Caco-2 (cell line): ENCODE measurements at regions not wholly inside any gene's neighbourhood (a gene's known extent, or its start where the extent isn't known, plus 50 kb on each side); places are given as distances from the start of the nearest gene placed in this dataset.

Experiments
- BruUV-seq: library from RNA; stranded (reverse); fragments of 400-500 nt; replicated peaks from 2 replicates; lab custom pipeline; 2021; lab: Mats Ljungman, UMichigan
- CTCF ChIA-PET: fragments of 300-600 bp; sonication (Branson Sonifier 250); formaldehyde crosslinking; loops from one replicate; lab custom pipeline; 2022; ENCODE audit warnings: antibody characterized with exemption; lab: Charles Lee
- POLR2A ChIA-PET: fragments of 300-600 bp; sonication (Branson Sonifier 250); formaldehyde crosslinking; loops from one replicate; lab custom pipeline; 2022; ENCODE audit warnings: antibody characterized with exemption; lab: Charles Lee
- DNase-seq, 2 experiments: peaks; one replicate each; pipeline versions ENCODE4 v3.0.0 to v3.0.0-alpha.2; 2020 to 2022
- H3K27me3 ChIP-seq: replicated peaks from 2 replicates; pipeline ENCODE4 v1.6.0; 2011; ENCODE audit warnings: low read length; ENCODE audit not compliant: control insufficient read depth, insufficient read depth
- H3K36me3 ChIP-seq: 2 replicates; pipeline ENCODE4 v1.5.1; 2011; ENCODE audit warnings: low read length; ENCODE audit not compliant: control insufficient read depth, insufficient read depth
- H3K4me1 ChIP-seq: fragments of 250-450 bp; sonication (Bioruptor Pico); 2 replicates; pipeline ENCODE4 v1.5.1; 2020; ENCODE audit warnings: mild to moderate bottlenecking
- H3K4me3 ChIP-seq: 2 replicates; pipeline ENCODE4 v1.5.1; 2011; ENCODE audit warnings: low read depth, mild to moderate bottlenecking, control low read depth, low read length
- H3K9me3 ChIP-seq: fragments of 250-450 bp; sonication (Bioruptor Pico); 2 replicates; pipeline ENCODE4 v1.5.1; 2020; ENCODE audit warnings: mild to moderate bottlenecking, moderate library complexity
- H3K27ac Mint-ChIP-seq: one replicate; pipeline ENCODE4 v1.8.0; 2022; ENCODE audit warnings: mixed read lengths; ENCODE audit not compliant: unreplicated experiment
- H3K27me3 Mint-ChIP-seq: one replicate; pipeline ENCODE4 v1.8.0; 2022; ENCODE audit warnings: mixed read lengths; ENCODE audit not compliant: insufficient read depth, unreplicated experiment
- H3K36me3 Mint-ChIP-seq: one replicate; pipeline ENCODE4 v1.8.0; 2022; ENCODE audit warnings: mild to moderate bottlenecking, mixed read lengths; ENCODE audit not compliant: insufficient read depth, unreplicated experiment
- H3K4me1 Mint-ChIP-seq: one replicate; pipeline ENCODE4 v1.8.0; 2022; ENCODE audit warnings: low read depth, mixed read lengths; ENCODE audit not compliant: unreplicated experiment
- H3K4me3 Mint-ChIP-seq: one replicate; pipeline ENCODE4 v1.8.0; 2022; ENCODE audit warnings: mild to moderate bottlenecking, moderate library complexity, mixed read lengths; ENCODE audit not compliant: unreplicated experiment
- H3K9me3 Mint-ChIP-seq: one replicate; pipeline ENCODE4 v1.8.0; 2022; ENCODE audit warnings: mixed read lengths; ENCODE audit not compliant: unreplicated experiment
- intact Hi-C: fragments of 100-400 bp; cut with micrococcal nuclease; formaldehyde crosslinking; loops from one replicate; pipeline ENCODE4 v1.10.0; 2022; ENCODE audit not compliant: unreplicated experiment
- TF ChIP-seq, protein P1 (sequence below), 2 experiments: fragments of 200-600 bp in 1 of 2; IDR thresholded peaks; 1 replicate in 1 of 2; 2 replicates in 1 of 2; pipeline versions ENCODE4 v1.5.1 to v1.8.0; 2011 to 2022; ENCODE audit warnings: antibody characterized with exemption in 1 of 2, control low read depth in 1 of 2, inconsistent platforms in 1 of 2, low read depth in 1 of 2, low read length in 1 of 2, mild to moderate bottlenecking in 1 of 2, moderate library complexity in 1 of 2; ENCODE audit not compliant: insufficient read depth in 1 of 2, severe bottlenecking in 1 of 2, unreplicated experiment in 1 of 2

DNA sequence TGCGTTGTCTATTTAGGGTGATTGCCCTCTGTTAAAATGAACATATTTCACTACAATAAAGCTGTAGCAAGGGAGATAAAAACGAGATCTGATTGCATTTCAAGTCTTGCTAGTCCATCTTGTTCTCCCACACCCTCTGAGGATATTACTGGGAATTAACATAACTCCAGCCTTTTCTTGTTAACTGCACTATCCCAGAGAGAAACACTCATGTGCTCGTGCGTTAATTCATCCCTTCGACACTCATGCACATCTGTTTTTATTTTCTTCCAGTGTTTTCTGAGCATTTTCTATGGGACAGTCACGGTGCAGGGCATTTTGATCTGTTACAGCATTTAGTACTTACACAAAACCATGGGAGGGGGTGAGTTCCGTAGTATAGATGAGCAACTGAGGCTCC lies 202.1 kb downstream of the CYLD start:
- CTCF ChIA-PET = no interaction called here

DNA sequence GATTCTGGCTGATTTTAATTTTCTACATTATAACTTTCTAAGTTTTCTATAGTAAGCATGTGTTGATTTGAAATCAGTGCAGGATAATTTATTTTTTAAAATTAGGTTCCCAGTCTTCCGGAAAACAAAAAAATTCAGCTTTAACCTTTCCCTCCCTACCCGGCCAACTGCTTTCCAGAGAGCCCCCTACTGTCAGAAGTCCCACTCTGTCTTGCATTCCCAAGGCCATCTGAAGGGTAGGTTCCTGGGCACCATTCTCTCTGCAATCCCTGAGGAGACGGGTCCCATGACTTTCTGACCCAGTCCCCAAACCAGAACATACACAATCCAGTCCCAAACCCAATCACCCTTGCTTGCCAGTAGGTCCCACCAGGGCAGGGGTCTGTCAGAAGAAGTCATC lies 200.3 kb downstream of the CYLD start:
- H3K27ac Mint-ChIP-seq = no peak overlapping the region
- H3K4me1 Mint-ChIP-seq = no peaks in the 10 kb centered on the region
- H3K36me3 Mint-ChIP-seq = no peaks in the 10 kb centered on the region
- Histone ChIP-seq H3K27me3 (no peaks in the 10 kb centered on the region), H3K4me3 (no peak overlapping the region), H3K4me1 (no peaks in the 10 kb centered on the region), H3K9me3 (no peaks in the 10 kb centered on the region), H3K36me3 (no peaks in the 10 kb centered on the region)
- H3K27me3 Mint-ChIP-seq = peaks cover 7% of the 10 kb centered on the region
- ChIA-PET POLR2A (no interaction called here), CTCF (no interaction called here)
- no peaks in the 10 kb centered on the region for H3K9me3 Mint-ChIP-seq
- TF ChIP-seq, protein P1, sequence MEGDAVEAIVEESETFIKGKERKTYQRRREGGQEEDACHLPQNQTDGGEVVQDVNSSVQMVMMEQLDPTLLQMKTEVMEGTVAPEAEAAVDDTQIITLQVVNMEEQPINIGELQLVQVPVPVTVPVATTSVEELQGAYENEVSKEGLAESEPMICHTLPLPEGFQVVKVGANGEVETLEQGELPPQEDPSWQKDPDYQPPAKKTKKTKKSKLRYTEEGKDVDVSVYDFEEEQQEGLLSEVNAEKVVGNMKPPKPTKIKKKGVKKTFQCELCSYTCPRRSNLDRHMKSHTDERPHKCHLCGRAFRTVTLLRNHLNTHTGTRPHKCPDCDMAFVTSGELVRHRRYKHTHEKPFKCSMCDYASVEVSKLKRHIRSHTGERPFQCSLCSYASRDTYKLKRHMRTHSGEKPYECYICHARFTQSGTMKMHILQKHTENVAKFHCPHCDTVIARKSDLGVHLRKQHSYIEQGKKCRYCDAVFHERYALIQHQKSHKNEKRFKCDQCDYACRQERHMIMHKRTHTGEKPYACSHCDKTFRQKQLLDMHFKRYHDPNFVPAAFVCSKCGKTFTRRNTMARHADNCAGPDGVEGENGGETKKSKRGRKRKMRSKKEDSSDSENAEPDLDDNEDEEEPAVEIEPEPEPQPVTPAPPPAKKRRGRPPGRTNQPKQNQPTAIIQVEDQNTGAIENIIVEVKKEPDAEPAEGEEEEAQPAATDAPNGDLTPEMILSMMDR (IDR thresholded peaks at IDR 0.05; ENCODE audit: insufficient read depth in 1 of 2, low read depth in 1 of 2, low read length in 1 of 2, severe bottlenecking in 1 of 2, unreplicated experiment in 1 of 2) = no peak
- intact Hi-C loops = no loop called here
- DNase-seq = no peak
- H3K4me3 Mint-ChIP-seq = no peak overlapping the region
- BruUV-seq = no TSS peak

More for the DNA sequence above, 202.1 kb downstream of the CYLD start:
- intact Hi-C loops = no loop called here
- no peaks in the 10 kb centered on the region for H3K9me3 Mint-ChIP-seq
- no peaks in the 10 kb centered on the region for H3K4me1 Mint-ChIP-seq
- no peak for DNase-seq
- POLR2A ChIA-PET = no interaction called here
- H3K27ac Mint-ChIP-seq = no peak overlapping the region
- Histone ChIP-seq H3K9me3 (no peaks in the 10 kb centered on the region), H3K4me1 (no peaks in the 10 kb centered on the region), H3K4me3 (no peak overlapping the region), H3K36me3 (no peaks in the 10 kb centered on the region), H3K27me3 (no peaks in the 10 kb centered on the region)
- TF ChIP-seq, protein P1 (IDR thresholded peaks at IDR 0.05; ENCODE audit: insufficient read depth in 1 of 2, low read depth in 1 of 2, low read length in 1 of 2, severe bottlenecking in 1 of 2, unreplicated experiment in 1 of 2) = no peak
- BruUV-seq = no TSS peak
- no peak overlapping the region for H3K4me3 Mint-ChIP-seq
- H3K27me3 Mint-ChIP-seq = peaks cover 7% of the 10 kb centered on the region
- H3K36me3 Mint-ChIP-seq = no peaks in the 10 kb centered on the region

DNA sequence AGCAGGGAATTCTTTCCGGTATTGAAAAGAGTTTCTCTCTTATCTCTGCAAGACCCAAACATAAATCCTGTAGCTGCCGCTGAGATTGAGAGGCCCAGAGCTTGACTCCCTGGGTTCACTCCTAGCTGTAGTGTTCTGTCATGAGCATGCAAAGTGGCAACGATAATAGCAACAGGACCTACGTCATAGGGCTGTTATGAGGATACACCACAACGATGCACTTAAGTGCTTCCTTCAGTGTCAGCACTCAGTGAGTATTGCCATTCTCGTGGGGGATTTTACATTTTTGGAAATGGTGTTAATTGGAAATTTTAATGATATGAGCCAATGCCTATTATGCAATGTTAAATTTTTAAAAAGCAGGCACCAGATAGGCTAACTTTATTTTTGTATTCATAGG lies 199.8 kb downstream of the CYLD start:
- Mint-ChIP-seq H3K27me3 (peaks cover 7% of the 10 kb centered on the region), H3K4me1 (no peaks in the 10 kb centered on the region), H3K9me3 (no peaks in the 10 kb centered on the region), H3K36me3 (no peaks in the 10 kb centered on the region), H3K4me3 (no peak overlapping the region), H3K27ac (no peak overlapping the region)
- H3K4me1 ChIP-seq = no peaks in the 10 kb centered on the region
- CTCF ChIA-PET = no interaction called here
- no peaks in the 10 kb centered on the region for H3K36me3 ChIP-seq
- POLR2A ChIA-PET = no interaction called here
- no peaks in the 10 kb centered on the region for H3K27me3 ChIP-seq
- no peaks in the 10 kb centered on the region for H3K9me3 ChIP-seq
- TF ChIP-seq, protein P1 (IDR thresholded peaks at IDR 0.05; ENCODE audit: insufficient read depth in 1 of 2, low read depth in 1 of 2, low read length in 1 of 2, severe bottlenecking in 1 of 2, unreplicated experiment in 1 of 2) = no peak
- H3K4me3 ChIP-seq = no peak overlapping the region
- intact Hi-C loops = no loop called here
- no TSS peak for BruUV-seq
- no peak for DNase-seq
